Dedifferentiated amniotic fluid mesenchymal stem cell (primary cell): ENCODE measurements at regions not wholly inside any gene's neighbourhood (a gene's known extent, or its start where the extent isn't known, plus 50 kb on each side); places are given as distances from the start of the nearest gene placed in this dataset.

Source experiments
- DNase-seq: peaks from one replicate; pipeline ENCODE4 v3.0.0-alpha.2; 2016; ENCODE audit errors: extremely low spot score

DNA sequence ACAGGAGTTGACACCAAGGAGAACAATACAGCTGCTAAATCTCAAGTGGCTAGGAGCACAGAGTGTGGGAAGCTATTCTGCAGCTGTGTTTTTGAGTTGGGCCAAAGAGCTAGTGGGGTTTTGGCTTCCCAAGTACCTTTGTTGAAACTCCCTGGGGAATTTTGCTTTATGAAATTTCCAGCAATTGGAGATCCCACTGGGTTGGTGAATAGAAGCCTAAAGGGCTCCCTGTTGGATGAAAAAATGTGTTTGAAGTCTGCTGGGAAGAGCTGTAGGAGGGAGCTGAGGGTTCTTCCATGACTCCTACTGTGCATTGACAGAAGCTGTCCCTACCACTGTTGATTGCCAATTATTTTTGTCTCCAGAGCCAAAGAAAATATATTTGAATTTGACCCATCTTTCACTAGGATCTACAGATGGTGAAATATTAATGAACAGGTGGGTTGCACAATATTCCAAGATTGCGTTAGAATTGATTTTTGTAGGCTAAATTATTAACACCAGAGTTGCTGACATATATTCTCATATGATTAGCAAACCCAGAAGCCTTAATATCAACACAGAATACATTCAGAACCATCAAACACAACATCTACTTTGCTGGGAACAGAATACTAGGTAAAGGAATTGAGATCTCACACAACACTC lies 95.4 kb upstream of the CYP1B1 start:
- no peak for DNase-seq

DNA sequence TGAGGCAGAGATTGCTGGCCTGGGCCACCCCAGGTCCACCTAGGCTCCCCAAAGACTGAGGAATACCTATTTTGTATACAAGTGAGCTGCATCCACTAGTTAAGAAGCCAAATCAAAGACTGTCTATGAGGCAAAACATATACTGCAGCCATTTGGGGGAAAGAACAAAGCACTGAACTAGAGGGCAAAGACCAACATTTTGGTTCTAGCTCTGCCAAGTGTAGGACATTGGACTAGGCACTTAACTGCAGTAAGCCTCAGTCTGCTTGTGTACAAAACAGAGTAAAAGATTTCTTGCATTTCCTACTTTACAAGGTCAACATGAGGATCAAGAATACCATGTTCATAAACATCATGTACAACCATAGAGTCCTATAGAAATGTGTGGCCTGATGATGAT lies 94.8 kb upstream of the CYP1B1 start:
- DNase-seq: no peak

GRCh38 chr2:38170067-38170466 lies 94.1 kb upstream of the CYP1B1 start:
- no peak for DNase-seq

DNA sequence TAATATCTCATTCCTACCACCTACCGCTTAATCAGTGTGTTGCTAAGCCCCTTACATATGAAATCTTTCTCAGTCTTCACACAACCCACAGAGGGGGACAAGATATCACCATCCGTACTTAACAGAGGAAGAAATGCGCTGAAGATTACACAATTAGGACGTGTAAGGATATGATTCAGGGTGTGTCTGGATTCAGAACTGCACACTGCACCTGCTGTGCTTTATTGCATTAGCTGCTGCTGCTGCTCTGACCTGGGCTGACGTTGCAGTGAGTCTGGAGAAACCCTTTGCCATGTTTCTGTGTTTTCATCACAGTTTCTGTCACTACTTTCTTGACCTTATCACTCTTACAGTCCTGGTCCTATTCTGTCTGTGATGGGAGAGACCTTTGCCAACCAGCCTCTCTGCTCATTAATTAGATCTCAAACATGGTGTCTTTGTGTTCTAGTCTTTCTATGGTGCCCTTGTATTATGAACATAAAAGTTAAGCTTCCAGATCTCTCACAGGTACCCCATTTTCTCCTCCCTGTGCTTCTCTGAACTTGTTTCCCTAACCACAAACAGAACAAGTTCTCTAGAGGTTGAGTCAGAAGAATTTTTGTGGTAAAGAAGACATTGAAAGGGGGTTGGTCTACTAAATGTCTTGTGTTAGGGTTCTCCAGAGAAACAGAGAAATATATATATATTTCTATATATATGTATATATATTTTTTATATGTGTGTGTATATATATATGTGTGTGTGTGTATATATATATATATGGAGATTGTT lies 92.9 kb upstream of the CYP1B1 start:
- no peak for DNase-seq

GRCh38 chr2:38167968-38168350 lies 92.0 kb upstream of the CYP1B1 start:
- DNase-seq: no peak

GRCh38 chr2:38165698-38166097 lies 89.7 kb upstream of the CYP1B1 start:
- no peak for DNase-seq

DNA sequence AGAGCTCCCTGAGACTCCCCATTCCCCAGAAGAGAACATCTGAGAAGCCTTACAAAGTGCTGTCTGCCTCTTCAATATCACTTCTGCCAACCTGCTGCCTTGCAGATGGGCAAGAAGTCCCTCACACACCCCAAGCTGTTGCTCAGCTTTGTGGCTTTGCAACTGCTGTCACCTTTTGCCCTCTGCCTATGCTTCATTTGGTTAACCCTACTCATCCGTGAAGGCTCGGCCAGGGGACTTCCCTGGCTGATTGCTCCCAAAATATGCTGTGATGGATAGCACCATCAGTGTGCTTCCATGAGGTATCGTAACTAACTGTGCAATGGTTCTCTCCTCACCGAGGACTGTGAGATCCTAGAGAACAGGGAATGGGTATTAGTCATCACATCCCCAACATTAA lies 88.9 kb upstream of the CYP1B1 start:
- no peak for DNase-seq

DNA sequence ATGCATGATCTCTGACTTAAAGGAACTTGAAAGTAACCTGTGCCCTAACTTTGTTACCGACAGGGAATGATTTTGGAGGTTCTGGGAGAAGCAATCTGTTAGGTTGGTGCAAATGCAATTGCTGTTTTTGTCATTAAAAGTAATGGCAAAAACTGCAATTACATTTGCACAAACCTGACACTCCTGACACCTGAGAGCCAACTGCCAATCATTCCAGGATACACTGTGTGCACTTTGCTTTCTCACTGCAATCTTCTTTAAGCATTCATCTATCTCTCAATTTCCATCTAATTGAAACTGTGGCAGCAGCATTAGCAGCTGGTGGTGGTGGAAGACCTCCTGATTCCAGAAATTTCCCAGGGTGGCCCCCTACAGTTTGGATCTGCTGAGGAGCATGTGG lies 87.6 kb upstream of the CYP1B1 start:
- DNase-seq: no peak

- DNase-seq: no peak
Observed at GRCh38 chr2:38163006-38163405, 87.1 kb upstream of the CYP1B1 start.

GRCh38 chr2:38160516-38160915 lies 84.6 kb upstream of the CYP1B1 start:
- DNase-seq: no peak

DNA sequence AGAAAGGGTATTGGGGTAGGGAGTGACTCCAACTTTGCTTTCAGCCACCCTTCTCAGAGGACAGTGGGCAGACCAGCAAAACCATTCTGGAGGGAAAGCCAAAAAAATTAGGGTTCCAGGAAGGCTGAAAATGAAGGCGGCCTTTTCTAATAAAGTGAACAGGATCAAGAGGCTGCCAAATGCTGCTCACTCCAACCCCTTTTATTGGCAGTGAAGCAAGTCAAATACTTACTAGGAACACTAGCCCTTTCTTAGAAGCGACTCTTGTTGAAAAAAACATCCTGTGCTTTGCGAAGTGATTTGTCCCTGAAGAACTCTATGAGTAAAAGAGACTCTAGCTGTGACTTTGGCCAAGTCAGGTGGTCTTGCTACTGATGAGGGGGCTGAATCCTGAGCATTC lies 83.6 kb upstream of the CYP1B1 start:
- no peak for DNase-seq

- no peak for DNase-seq
Observed at GRCh38 chr2:38159191-38159590, 83.2 kb upstream of the CYP1B1 start.

GRCh38 chr2:38158378-38159118 lies 82.6 kb upstream of the CYP1B1 start:
- no peak for DNase-seq

DNA sequence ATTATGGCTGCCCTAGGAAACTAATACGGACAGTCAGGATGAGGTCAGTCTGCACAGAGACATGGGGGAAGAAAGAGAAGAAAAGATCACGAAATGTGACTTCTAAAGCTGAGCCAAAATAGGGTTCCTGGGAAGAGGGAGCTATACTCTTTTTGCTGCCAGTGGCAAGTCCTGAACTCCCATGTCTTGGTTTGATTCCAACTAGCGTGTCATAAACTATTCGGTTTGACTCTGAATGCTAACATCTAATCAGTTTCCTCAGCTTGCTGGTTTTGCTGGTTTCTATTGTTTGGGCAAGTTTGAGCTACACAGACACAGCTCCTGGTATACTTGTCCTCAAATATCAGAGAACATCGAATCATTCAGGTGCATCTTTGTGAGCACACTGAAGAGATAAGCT lies 80.5 kb upstream of the CYP1B1 start:
- no peak for DNase-seq

- no peak for DNase-seq
Observed at GRCh38 chr2:38155015-38155414, 79.1 kb upstream of the CYP1B1 start.

GRCh38 chr2:38154395-38154794 lies 78.4 kb upstream of the CYP1B1 start:
- DNase-seq: no peak

DNA sequence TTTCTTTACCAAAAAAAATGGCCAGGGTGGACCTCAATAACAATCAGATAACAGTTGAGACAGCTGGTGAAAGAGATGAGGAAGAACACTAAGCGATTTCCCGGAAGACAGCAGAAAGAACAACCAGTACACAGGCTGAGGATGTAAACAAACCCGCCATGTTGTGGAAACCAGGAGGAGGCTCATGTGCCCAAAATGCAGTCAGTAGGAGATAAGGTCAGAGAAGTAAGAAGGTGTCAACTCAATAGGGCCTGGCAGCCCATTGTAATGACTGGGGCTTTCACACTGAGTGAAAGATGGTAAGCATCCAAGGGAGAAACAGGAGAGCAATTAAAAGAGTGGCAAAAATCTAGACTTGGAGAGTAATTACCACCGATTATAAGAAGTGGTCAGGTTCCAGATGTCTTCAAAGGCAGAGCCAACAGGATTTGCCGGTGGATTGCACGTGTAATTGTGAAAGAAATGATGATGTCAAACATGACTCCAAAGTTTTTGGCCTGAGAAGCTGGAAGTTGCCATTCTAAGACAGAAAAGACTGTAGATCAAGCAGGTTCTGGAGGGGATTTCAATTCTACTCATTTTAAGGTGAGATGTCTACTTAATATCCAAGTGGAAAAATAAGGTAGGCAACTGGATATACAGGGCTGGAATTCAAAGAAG lies 77.7 kb upstream of the CYP1B1 start:
- DNase-seq: no peak

- no peak for DNase-seq
Observed at GRCh38 chr2:38152913-38153312, 77.0 kb upstream of the CYP1B1 start.

GRCh38 chr2:38152035-38152434 lies 76.1 kb upstream of the CYP1B1 start:
- DNase-seq: no peak

GRCh38 chr2:38149531-38149930 lies 73.6 kb upstream of the CYP1B1 start:
- DNase-seq: no peak

GRCh38 chr2:38148501-38148900 lies 72.5 kb upstream of the CYP1B1 start:
- DNase-seq: no peak

GRCh38 chr2:38147333-38148121 lies 71.6 kb upstream of the CYP1B1 start:
- no peak for DNase-seq
